K562 (cell line): ENCODE measurements at regions not wholly inside any gene's neighbourhood (a gene's known extent, or its start where the extent isn't known, plus 50 kb on each side); places are given as distances from the start of the nearest gene placed in this dataset.

ENCODE experiments used
- ATAC-seq: fragments of 200-7000 bp; cut with Tn5 transposase; 3 replicates; pipeline ENCODE4 v1.9.1; 2020; ENCODE audit warnings: moderate library complexity
- BruUV-seq: library from RNA; stranded (reverse); fragments of 400-500 nt; replicated peaks from 2 replicates; lab custom pipeline; 2021; lab: Mats Ljungman, UMichigan
- CTCF ChIA-PET: fragments of 300-600 bp; formaldehyde crosslinking; extraction: SDS; loops from one replicate; lab custom pipeline; 2021; ENCODE audit warnings: low intra/inter-chr PET ratio; lab: Yijun Ruan, JAX
- POLR2A ChIA-PET: fragments of 300-600, 350-650 bp; sonication (Branson Sonifier 250); formaldehyde crosslinking; extraction: SDS; loops from one replicate; lab custom pipeline; 2021; ENCODE audit warnings: antibody characterized with exemption, inconsistent platforms; lab: Yijun Ruan, JAX
- DNase-seq, 4 experiments: peaks; one replicate each; pipeline versions ENCODE4 v3.0.0 to v3.0.0-alpha.2; 2011 to 2018; ENCODE audit warnings: low spot score in 3 of 4, mixed read lengths in 3 of 4; ENCODE audit errors: extremely low read depth in 1 of 4
- FAIRE-seq: peaks from 2 replicates; lab custom pipeline; 2011; peaks lifted over from hg19 to GRCh38; lab: Jason Lieb, UNC
- H2AFZ ChIP-seq: 2 replicates; pipeline ENCODE4 v1.6.0; 2011; ENCODE audit warnings: low read depth, low read length, control low read depth, inconsistent platforms
- H3K27ac ChIP-seq: fragments of 200-600 bp; 3 replicates; pipeline ENCODE4 v1.8.0; 2011; ENCODE audit warnings: low read depth, mild to moderate bottlenecking, control low read depth, inconsistent platforms, low read length, moderate library complexity, mixed read lengths; ENCODE audit errors: extremely low read depth
- H3K27me3 ChIP-seq, 2 experiments: fragments of 300-600 bp in 1 of 2; 2 replicates in 1 of 2; 3 replicates in 1 of 2; pipeline versions ENCODE4 v1.6.0 to v1.8.0; 2011; ENCODE audit warnings: inconsistent platforms in 2 of 2, low read length in 2 of 2, mild to moderate bottlenecking in 1 of 2, mixed read lengths in 1 of 2, moderate library complexity in 1 of 2; ENCODE audit not compliant: control insufficient read depth in 2 of 2, insufficient read depth in 2 of 2
- H3K36me3 ChIP-seq: fragments of 300-600 bp; 3 replicates; pipeline ENCODE4 v1.8.0; 2011; ENCODE audit warnings: mild to moderate bottlenecking, low read length, inconsistent platforms; ENCODE audit not compliant: control insufficient read depth, insufficient read depth
- H3K4me1 ChIP-seq, 2 experiments: fragments of 200-600 bp in 1 of 2; replicated peaks in 1 of 2; 2 replicates in 1 of 2; 3 replicates in 1 of 2; pipeline versions ENCODE4 v1.5.1 to v1.8.0; 2011; ENCODE audit warnings: inconsistent platforms in 2 of 2, low read length in 2 of 2, mild to moderate bottlenecking in 1 of 2, mixed read lengths in 1 of 2, moderate library complexity in 1 of 2; ENCODE audit not compliant: control insufficient read depth in 2 of 2, insufficient read depth in 2 of 2
- H3K4me2 ChIP-seq: 2 replicates; pipeline ENCODE4 v1.6.1; 2011; ENCODE audit warnings: low read length, control low read depth, inconsistent platforms, mixed read lengths; ENCODE audit not compliant: insufficient read depth
- H3K4me3 ChIP-seq: fragments of 200-600 bp; sonication (generic), shearing (Covaris generic); 2 replicates; pipeline ENCODE4 v1.5.1; 2016; ENCODE audit warnings: control low read depth, inconsistent platforms
- H3K79me2 ChIP-seq: fragments of 200-600 bp; 3 replicates; pipeline ENCODE4 v1.8.0; 2011; ENCODE audit warnings: low read length, inconsistent platforms; ENCODE audit not compliant: control insufficient read depth, insufficient read depth
- H3K9ac ChIP-seq, 2 experiments: 2 replicates each; pipeline versions ENCODE4 v1.6.0 to v1.6.1; 2011; ENCODE audit warnings: low read depth in 2 of 2, low read length in 2 of 2, control low read depth in 1 of 2, inconsistent platforms in 1 of 2, mild to moderate bottlenecking in 1 of 2, mixed read lengths in 1 of 2; ENCODE audit not compliant: insufficient read depth in 1 of 2
- H3K9me1 ChIP-seq: one replicate; pipeline ENCODE4 v1.6.0; 2011; ENCODE audit warnings: inconsistent platforms, mild to moderate bottlenecking, low read length, moderate library complexity; ENCODE audit not compliant: control insufficient read depth, insufficient read depth
- H3K9me3 ChIP-seq: replicated peaks from 2 replicates; pipeline ENCODE4 v1.5.1; 2011; ENCODE audit warnings: low read depth, low read length, inconsistent platforms; ENCODE audit not compliant: control insufficient read depth, insufficient read depth
- H4K20me1 ChIP-seq: replicated peaks from 2 replicates; pipeline ENCODE4 v1.6.1; 2011; ENCODE audit warnings: low read length, inconsistent platforms, mixed read lengths; ENCODE audit not compliant: control insufficient read depth, insufficient read depth
- BACH1 ChIP-seq: fragments of 200-800 bp; sonication (Bioruptor generic); IDR thresholded peaks from 2 replicates; pipeline ENCODE4 v1.6.1; 2016; ENCODE audit warnings: missing genetic modification characterization, missing compliant biosample characterization
- CBX8 ChIP-seq: fragments of 200-600 bp; sonication (generic); IDR thresholded peaks from 2 replicates; pipeline ENCODE4 v1.6.1; 2012; ENCODE audit warnings: borderline replicate concordance, mixed run types, low read depth, mild to moderate bottlenecking, moderate library complexity, mixed read lengths, low read length, control low read depth, inconsistent platforms; ENCODE audit not compliant: poor library complexity, severe bottlenecking; ENCODE audit errors: extremely low read depth
- CHD1 ChIP-seq: fragments of 200-600 bp; sonication (generic); IDR thresholded peaks from one replicate; pipeline ENCODE4 v1.6.1; 2012; ENCODE audit warnings: mild to moderate bottlenecking, moderate library complexity, low read length, inconsistent platforms
- HMBOX1 ChIP-seq: sonication (generic); IDR thresholded peaks from 2 replicates; pipeline ENCODE4 v1.6.1; 2016
- HSF4 ChIP-seq: fragments of 250-450 bp; sonication (Bioruptor Pico); IDR thresholded peaks from 2 replicates; pipeline ENCODE4 v2.1.2; 2022; ENCODE audit warnings: mild to moderate bottlenecking, moderate library complexity, borderline replicate concordance
- LCOR ChIP-seq: sonication (generic); formaldehyde crosslinking; IDR thresholded peaks from 2 replicates; pipeline ENCODE4 v1.8.0; 2022; ENCODE audit warnings: mild to moderate bottlenecking, missing genetic modification reagents
- MXD1 ChIP-seq: fragments of 250-450 bp; sonication (Bioruptor Pico); IDR thresholded peaks from 2 replicates; pipeline ENCODE4 v1.8.0; 2021; ENCODE audit warnings: borderline replicate concordance, mild to moderate bottlenecking, moderate library complexity; ENCODE audit not compliant: poor library complexity, severe bottlenecking
- NFRKB ChIP-seq: fragments of 450-650 bp; IDR thresholded peaks from 2 replicates; pipeline ENCODE4 v1.6.1; 2016; ENCODE audit warnings: low read depth
- SRSF9 ChIP-seq: fragments of 200-400 bp; formaldehyde crosslinking; IDR thresholded peaks from 2 replicates; pipeline ENCODE4 v1.6.1; 2017; ENCODE audit warnings: low read depth, low read length, borderline replicate concordance
- THRAP3 ChIP-seq: fragments of 450-650 bp; IDR thresholded peaks from 2 replicates; pipeline ENCODE4 v1.6.1; 2016; ENCODE audit warnings: mild to moderate bottlenecking, inconsistent platforms, borderline replicate concordance
- ZNF778 ChIP-seq: fragments of 450-650 bp; formaldehyde crosslinking; IDR thresholded peaks from 2 replicates; pipeline ENCODE4 v1.4.0; 2020; ENCODE audit warnings: mild to moderate bottlenecking, moderate library complexity
- ZNF830 ChIP-seq: fragments of 250-450 bp; sonication (Bioruptor Pico); IDR thresholded peaks from 2 replicates; pipeline ENCODE4 v1.5.0; 2021; ENCODE audit warnings: mild to moderate bottlenecking
- ZSCAN32 ChIP-seq: fragments of 450-650 bp; formaldehyde crosslinking; IDR thresholded peaks from 2 replicates; pipeline ENCODE4 v1.4.0; 2020; ENCODE audit warnings: mild to moderate bottlenecking, moderate library complexity
- WGBS: fragments of 100-300 bp; shearing (Covaris generic); methylation state at CpG from one replicate; pipeline ENCODE4 v1.1.6; 2016; ENCODE audit warnings: low coverage, mixed read lengths; ENCODE audit not compliant: insufficient coverage; ENCODE audit errors: missing lambda C conversion rate; 5-methylcytosine and 5-hydroxymethylcytosine counted together
- in situ Hi-C: fragments of 300-500 bp; cut with MboI; formaldehyde crosslinking; loops from 4 replicates; pipeline ENCODE4 v1.15.0; 2018; ENCODE audit warnings: inconsistent platforms, mixed read lengths
- intact Hi-C: fragments of 100-400 bp; cut with micrococcal nuclease; formaldehyde crosslinking; loops from 2 replicates; pipeline ENCODE4 v1.14.2; 2022
- TF ChIP-seq, protein P1 (sequence below): fragments of 250-450 bp; sonication (Bioruptor Pico); IDR thresholded peaks from 2 replicates; pipeline ENCODE4 v1.4.0; 2020; ENCODE audit warnings: mild to moderate bottlenecking

GRCh38 chr11:79852176-79852575, 411.3 kb upstream of the TENM4 start:
- no peaks in the 10 kb centered on the region for H3K9me3 ChIP-seq
- no peak overlapping the region for H3K4me3 ChIP-seq
- H3K9ac ChIP-seq, result no peak overlapping the region
- no peaks in the 10 kb centered on the region for H3K9me1 ChIP-seq
- intact Hi-C loops (no loop called here), in situ Hi-C loops (no loop called here)
- CTCF ChIA-PET, result no interaction called here
- H3K4me1 ChIP-seq, result no peaks in the 10 kb centered on the region
- H3K79me2 ChIP-seq, result no peaks in the 10 kb centered on the region
- no peak overlapping the region for H3K27ac ChIP-seq
- no peak overlapping the region for H3K4me2 ChIP-seq
- DNase-seq (no peak), ATAC-seq (no peak), FAIRE-seq (no peak)
- no peak overlapping the region for H2AFZ ChIP-seq
- TF ChIP-seq CBX8 (no peak), CHD1 (no peak)
- H3K27me3 ChIP-seq, result no peaks in the 10 kb centered on the region
- no peaks in the 10 kb centered on the region for H3K36me3 ChIP-seq
- no TSS peak for BruUV-seq
- no peaks in the 10 kb centered on the region for H4K20me1 ChIP-seq
- POLR2A ChIA-PET, result no interaction called here

GRCh38 chr11:79845002-79845709, 404.3 kb upstream of the TENM4 start:
- H3K27me3 ChIP-seq, result no peaks in the 10 kb centered on the region
- no peak for FAIRE-seq
- H3K4me3 ChIP-seq, result no peak overlapping the region
- no peaks in the 10 kb centered on the region for H3K79me2 ChIP-seq
- DNase-seq, result no peak
- no TSS peak for BruUV-seq
- H3K9ac ChIP-seq, result no peak overlapping the region
- H3K9me3 ChIP-seq, result no peaks in the 10 kb centered on the region
- H3K4me2 ChIP-seq, result no peak overlapping the region
- no peak overlapping the region for H3K27ac ChIP-seq
- H3K36me3 ChIP-seq, result no peaks in the 10 kb centered on the region
- ATAC-seq, result no peak
- H2AFZ ChIP-seq, result no peak overlapping the region
- no peaks in the 10 kb centered on the region for H4K20me1 ChIP-seq
- H3K4me1 ChIP-seq, result no peaks in the 10 kb centered on the region
- ChIA-PET POLR2A (no interaction called here), CTCF (no interaction called here)
- intact Hi-C loops, result no loop called here
- H3K9me1 ChIP-seq, result no peaks in the 10 kb centered on the region
- WGBS, result 0% methylated on average over 3 of the region's 3 CpGs
- in situ Hi-C loops, result no loop called here
- TF ChIP-seq MXD1 (no peak), NFRKB (no peak), THRAP3 (no peak), ZNF830 (CRISPR knock-in tag) (no peak), HMBOX1 (no peak), ZSCAN32 (CRISPR knock-in tag) (no peak), LCOR (no peak), BACH1 (no peak), ZNF778 (CRISPR knock-in tag) (no peak), HSF4 (CRISPR knock-in tag) (no peak), SRSF9 (no peak)
- TF ChIP-seq, protein P1, sequence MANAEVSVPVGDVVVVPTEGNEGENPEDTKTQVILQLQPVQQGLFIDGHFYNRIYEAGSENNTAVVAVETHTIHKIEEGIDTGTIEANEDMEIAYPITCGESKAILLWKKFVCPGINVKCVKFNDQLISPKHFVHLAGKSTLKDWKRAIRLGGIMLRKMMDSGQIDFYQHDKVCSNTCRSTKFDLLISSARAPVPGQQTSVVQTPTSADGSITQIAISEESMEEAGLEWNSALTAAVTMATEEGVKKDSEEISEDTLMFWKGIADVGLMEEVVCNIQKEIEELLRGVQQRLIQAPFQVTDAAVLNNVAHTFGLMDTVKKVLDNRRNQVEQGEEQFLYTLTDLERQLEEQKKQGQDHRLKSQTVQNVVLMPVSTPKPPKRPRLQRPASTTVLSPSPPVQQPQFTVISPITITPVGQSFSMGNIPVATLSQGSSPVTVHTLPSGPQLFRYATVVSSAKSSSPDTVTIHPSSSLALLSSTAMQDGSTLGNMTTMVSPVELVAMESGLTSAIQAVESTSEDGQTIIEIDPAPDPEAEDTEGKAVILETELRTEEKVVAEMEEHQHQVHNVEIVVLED (CRISPR knock-in tag), result no peak
